ENCODE measurements at regions not wholly inside any gene's neighbourhood (a gene's known extent, or its start where the extent isn't known, plus 50 kb on each side); places are given as distances from the start of the nearest gene placed in this dataset.
"Not testable (repeated sequence)": the region's sequence is repeated elsewhere in the genome, so short reads cannot be mapped to it uniquely, and the experiment has no call there.

DNA sequence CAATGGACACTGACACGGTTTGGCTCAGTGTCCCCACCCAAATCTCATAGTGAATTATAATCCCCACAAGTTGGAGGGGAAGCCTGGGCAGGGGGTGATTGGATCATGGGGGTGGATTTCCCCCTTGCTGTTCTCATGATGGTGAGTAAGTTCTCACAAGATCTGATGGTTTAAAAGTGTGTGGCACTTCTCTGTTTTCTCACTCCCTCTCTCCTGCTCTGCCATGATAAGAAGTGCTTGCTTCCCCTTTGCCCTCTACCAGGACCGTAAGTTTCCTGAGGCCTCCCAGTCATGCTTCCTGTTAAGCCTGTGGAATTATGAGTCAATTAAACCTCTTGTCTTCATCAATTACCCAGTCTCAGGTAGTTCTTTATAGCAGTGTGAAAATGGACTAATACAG lies 115.8 kb upstream of the KIF2A start:
- no peak for DNase-seq

- DNase-seq: no peak
Measured at GRCh38 chr5:62190931-62191330, 115.1 kb upstream of the KIF2A start.

- DNase-seq: no peak
Measured at GRCh38 chr5:62192958-62193357, 113.0 kb upstream of the KIF2A start.

GRCh38 chr5:62196532-62196931 lies 109.5 kb upstream of the KIF2A start:
- not testable (repeated sequence) for DNase-seq

- no peak for DNase-seq
Measured at GRCh38 chr5:62197697-62198096, 108.3 kb upstream of the KIF2A start.

DNA sequence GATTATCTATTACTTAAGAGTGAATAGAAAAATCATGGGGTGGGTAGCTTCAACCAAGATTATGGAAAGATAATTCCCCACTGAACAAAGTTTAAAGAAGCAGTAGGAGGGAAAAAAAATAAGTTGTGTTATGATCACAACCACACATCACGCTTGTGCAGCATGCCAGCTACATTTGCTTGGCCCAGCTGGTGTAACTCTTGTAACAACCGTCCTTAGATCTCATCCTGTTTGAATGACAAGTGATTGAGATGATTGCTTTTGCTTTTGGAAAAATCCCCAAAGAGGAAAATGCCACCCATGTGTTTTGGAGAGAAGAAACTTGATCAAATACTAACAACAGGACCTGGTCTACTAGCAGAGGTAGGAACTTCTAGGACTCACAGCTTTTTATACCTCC lies 107.6 kb upstream of the KIF2A start:
- no peak for DNase-seq

DNA sequence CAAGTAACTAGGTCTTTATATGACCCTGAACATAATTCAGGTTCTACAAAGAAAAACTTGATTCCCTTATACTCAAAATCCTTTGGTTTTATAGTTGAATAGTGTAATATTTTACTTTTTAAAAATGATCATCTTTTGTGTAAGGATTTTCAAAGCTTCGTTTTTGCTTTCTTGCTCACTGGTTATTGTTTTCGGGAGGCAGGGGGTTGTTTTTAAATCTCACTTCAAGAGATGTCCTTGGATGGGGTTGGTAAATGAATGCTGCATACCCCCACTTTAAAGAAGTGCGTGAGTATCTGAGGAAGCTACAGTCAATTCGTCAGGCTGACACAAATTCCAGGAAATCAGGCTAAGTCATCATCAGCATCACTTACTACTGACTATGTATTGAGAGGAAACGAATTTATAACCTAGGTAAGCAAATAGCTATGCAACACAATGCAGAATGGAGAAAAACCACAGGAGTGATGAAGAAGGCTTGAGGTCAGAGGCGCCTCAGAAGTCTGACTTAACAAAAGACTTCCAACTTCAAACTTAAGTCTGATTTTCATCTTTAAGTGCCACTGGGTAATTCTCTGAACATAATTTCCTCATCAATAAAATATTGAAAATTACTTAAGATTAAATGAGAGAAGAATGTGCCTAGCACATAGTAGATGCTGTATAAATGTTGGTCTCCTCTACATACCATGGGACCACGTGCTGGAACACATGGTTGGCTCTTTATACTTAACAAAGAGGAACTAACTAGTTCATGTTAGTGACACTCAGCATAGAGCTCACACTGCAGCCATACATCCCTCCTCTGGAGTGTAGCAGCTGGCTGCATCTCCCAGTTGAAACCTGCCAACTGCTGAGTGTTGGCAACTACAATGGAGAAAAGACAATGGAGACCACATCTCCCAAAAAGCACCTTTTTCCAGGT lies 106.0 kb upstream of the KIF2A start:
- no peak for DNase-seq

DNA sequence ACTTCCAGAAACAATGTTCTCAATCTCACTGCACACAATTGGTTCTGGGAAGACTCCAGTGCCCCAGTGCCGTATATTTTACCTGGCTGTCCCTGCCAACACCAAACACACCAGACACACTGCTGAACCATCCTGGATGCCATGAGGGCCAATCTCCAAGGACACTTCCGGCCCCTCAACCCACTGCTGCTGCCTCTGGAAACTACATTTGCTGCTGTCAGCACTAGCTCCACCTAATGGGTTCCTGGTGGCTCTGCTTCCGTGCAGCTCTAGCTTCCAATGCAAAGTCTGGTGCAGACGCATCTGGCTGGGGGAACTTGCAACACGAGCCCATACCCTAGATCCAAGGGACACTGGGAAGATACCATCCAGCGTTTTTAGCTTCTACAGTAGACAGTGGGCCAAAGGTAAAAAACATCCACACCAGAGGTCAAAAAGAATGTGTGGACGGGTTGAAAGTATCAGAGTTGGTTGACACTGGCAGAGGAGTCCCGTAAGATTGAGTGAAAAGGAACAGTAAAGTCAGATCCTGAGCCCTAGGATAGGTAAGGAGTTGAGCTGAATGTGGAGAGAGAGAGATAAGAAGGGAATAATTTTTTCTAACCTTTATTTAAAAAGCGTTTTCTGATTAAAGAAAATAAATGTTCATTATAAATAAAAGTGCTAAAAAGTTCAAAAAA lies 99.7 kb upstream of the KIF2A start:
- DNase-seq: no peak

DNA sequence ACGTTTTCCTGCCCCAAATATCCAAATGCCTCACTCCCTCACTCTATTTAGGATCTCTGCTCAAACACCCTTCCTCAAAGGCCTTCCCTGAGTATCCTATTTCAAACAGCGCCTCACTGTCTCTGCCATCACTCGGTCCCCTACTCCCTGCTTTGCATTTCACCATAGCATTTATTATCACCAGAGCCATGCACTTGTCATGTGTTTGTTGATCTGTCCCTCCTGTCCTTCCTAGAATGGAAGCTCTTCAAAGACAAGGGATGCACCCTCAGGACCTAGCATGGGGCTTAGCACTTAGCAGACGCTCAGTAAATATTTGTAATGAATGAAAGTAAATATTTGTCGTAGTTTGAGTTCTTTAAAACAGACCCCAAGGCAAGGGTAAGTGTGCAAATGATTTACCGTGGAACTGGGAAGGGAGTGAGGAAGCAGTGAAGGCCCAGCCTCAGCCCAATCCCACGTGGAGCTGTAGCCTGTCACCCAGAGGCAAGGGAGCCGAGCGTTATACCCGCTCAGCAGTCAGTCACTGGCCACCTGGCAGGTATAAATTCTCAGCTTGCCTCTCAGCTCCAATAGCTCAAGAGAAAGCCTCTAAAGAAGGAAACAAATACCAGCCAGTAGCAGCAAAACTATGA lies 97.7 kb upstream of the KIF2A start:
- DNase-seq: no peak

GRCh38 chr5:62211405-62211804 lies 94.6 kb upstream of the KIF2A start:
- no peak for DNase-seq

- DNase-seq: no peak
Measured at GRCh38 chr5:62212648-62213047, 93.4 kb upstream of the KIF2A start.

DNA sequence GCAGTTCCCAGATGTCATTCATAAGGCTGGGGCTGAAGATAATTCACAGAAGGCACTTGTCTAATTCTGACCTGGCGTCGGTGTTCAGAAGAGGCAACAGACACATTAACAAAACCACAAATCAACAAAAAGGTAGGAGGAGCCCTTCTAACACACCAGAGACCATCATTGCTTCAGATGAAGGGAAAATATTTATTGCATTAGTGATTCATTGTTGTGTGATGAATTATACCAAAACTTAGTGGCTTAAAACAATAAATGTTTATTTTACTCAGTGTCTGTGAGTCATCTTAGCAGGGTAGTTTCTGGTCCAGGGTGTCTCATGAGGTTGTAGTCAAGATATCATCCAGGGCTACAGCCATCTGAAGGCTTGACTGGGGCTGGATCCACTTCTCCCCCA lies 91.3 kb upstream of the KIF2A start:
- DNase-seq: no peak

DNA sequence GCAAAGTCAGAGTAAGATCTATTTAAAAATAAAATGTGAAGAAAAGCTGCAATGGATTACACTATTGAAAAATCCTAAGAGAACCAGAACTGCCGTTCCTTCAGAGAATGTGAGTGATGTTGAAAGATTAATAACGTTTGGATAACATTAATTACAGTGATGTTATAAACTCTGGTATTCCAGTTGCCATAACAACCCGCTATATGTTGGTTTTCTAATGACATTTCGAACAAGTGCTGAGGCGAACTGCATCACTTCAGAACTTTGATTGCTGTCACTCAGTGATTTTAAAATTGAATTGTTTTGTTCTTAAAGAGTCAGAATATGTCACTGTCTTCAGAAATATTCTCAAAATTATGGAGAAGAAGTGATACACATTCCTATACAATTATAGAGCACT lies 89.4 kb upstream of the KIF2A start:
- not testable (repeated sequence) for DNase-seq

GRCh38 chr5:62217095-62217494 lies 88.9 kb upstream of the KIF2A start:
- not testable (repeated sequence) for DNase-seq

- not testable (repeated sequence) for DNase-seq
Measured at GRCh38 chr5:62218860-62219259, 87.1 kb upstream of the KIF2A start.

DNA sequence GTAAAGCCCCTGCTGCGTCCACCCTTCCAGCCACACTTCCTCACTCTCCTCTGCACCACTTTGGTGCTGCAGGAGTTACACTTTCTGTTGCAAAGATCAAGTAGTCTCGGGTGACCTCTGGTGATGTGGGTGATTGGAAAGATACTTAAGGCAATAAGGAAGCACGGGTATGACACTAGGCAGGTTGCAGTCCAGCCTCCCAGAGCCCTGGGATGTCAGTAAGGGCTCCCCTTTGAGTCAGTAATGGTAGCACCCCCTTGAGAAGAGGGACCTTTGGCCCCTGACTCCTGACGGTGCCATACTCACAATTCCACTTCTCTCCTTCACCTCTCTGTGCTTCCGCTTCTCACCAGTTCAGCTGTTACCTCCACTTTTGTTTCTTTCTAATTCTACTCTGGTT lies 84.1 kb upstream of the KIF2A start:
- DNase-seq: not testable (repeated sequence)

DNA sequence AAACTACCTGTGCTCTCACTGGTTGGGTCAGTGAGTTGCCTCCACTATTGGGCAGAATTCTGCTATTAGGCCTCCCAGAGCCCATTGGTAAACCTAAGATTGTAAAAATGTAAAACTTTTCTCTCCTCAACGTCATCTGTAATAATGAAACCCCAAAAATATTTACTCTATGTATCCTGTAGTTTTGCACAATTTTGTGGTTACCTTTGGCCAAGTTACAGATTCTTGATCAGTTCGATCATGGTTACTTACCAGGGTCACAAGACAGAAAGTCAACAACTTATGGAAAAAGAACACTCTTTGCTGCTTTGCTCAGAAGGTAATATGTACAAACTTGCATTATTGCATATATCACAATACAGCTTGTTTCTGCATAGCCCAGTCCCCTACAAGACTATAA lies 83.7 kb upstream of the KIF2A start:
- DNase-seq: not testable (repeated sequence)

- not testable (repeated sequence) for DNase-seq
Measured at GRCh38 chr5:62223312-62223670, 82.7 kb upstream of the KIF2A start.

- not testable (repeated sequence) for DNase-seq
Measured at GRCh38 chr5:62224987-62225601, 80.9 kb upstream of the KIF2A start.

DNA sequence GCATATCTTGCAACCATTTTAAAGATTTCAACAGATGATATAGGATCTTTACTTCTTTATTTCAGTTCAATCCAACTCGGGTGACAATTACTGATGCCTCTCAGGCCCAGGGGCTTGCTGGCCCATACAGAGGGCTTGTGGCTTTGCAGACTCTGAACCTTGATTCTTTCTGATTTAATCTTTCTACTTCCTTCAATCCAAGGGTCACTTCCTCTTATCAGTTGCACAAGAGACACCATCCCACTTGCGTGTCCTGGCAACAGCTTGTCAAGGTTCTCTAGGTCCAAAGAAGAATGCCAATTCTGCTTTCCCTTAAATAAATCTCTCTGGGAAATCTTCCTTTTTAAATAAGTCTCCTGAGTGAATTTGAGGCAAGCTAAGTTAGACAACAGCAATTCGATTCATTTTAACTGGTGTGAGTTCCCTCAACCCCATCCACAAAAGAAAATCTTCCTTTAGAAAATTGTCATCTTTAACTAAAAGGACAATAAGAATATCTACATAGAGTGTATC lies 75.1 kb upstream of the KIF2A start:
- not testable (repeated sequence) for DNase-seq

DNA sequence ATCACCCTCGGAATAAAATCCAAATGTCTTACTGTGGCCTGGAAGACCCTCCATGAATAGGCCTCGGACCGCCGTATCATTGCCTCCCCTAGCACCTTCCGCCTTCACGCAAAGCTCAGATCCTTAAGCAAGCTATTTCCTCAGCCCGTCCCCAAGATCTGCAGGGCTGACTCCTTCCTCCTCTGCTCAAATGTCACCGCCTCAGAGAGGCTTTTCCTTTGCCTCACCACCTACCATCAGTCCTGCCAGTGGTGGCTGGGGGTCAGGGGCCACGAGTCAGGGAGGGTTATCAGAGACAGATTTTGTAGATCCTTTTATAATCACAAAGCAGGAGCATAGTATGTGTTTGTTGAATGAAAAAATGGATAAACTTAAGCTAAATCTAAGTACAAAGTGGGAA lies 74.4 kb upstream of the KIF2A start:
- DNase-seq: no peak

DNA sequence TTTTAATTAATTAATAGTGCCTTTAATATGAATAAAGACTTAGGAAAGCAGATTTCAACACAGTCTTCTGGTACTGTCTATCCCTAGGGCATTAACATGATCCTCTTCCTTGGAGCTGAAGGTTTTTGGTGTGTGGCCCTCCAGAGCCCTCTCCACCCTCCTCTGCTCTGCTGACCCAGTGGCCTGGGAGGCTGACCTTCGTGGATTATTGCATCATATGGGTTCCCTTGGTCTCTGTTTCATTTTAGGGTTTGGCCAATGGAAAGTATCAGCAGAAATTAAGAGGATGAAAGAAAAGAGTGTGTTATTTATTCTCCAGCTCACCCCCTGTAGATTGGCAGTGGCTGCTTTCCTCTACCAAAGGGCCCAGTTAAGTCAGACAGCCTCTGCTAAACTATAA lies 73.8 kb upstream of the KIF2A start:
- DNase-seq: not testable (repeated sequence)
